Amniotic epithelial cell (primary cell): ENCODE measurements at regions not wholly inside any gene's neighbourhood (a gene's known extent, or its start where the extent isn't known, plus 50 kb on each side); places are given as distances from the start of the nearest gene placed in this dataset.

ENCODE experiments used
- DNase-seq: peaks from one replicate; pipeline ENCODE4 v3.0.0-alpha.2; 2010; ENCODE audit warnings: low read depth

DNA sequence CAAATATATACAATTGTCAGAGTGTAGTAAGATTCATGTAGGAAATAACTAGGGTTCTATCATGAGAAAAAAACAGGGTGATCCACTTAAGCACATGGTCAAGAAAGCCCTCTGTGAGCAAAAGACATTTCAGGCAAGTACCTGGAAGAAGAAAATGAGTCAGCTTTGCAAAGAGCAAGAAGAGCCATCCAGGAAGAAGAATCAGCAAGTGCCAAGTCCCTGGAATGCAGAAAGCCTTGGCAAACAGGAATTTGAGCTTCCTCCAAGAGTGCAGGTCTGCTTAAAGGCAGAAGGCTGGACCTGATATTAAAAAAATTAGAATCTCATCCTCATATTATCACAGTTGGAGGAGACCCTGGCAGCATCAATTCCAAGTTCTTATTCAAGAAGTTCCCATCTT lies 188.5 kb upstream of the CELF4 start:
- DNase-seq = no peak

DNA sequence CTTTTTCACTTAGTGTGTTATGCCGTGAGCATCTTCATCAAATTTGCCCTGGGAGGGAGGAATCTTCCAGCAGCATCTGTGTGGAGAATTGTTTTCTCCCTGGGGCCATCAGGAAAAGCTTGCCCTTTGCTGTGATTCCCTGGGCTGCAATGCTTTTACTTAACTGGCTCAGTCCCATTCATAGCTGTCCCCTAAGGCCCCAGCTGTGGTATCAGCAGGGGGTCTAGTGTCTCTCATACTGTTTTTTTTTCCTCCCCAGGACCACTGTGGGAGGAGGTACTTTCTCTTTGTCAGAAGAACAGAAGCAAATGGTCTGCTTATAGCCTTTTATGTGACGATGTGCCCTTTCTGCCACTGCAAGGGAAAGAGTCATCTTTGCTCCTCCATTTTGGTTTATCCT lies 176.8 kb upstream of the CELF4 start:
- DNase-seq = no peak

DNA sequence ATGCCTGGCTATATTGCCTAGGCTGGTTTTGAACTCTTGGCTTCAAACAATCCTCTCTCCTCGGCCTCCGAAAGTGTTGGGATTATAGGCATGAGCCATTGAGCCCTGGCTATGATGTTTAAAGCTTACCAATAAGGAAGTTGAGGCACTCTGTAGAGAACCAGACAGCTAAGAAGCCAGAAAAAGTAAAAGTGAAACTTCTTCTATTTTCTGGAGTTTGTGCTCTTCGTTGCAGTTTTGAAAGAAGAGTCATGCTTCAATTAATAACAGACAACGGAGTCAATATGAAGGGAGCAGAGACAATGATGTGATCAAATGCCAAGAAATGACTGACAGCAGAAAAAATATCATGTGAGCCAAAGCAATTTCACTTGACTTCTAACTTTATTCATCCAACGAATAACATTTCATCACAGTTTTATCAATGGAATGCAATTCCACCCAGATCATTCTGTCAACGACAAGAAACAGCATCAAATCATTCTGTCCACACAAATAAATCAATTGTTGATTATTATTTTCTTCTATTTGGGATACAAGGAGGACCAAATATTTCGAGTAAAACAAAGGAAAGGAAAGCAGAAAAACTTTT lies 175.5 kb upstream of the CELF4 start:
- DNase-seq = no peak

DNA sequence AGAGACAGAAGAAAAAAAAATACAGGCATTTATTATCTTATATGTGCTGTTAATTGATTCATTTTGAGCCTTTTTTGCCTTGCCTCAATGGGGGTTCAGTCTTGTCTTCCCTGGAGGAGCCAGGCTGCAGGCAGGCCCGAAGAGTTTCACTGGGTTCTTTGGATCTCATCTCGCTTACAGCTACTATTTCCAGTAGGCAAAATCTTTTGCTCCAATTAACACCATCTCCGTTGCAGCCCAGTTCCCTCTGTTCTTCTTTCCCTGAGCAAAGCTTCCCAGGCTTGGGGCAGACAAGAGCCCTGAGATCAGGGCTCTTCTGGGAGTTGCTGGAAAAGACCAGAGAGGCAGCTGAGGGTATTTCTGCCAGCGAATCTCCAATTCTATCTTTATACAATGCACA lies 168.8 kb upstream of the CELF4 start:
- DNase-seq = no peak

DNA sequence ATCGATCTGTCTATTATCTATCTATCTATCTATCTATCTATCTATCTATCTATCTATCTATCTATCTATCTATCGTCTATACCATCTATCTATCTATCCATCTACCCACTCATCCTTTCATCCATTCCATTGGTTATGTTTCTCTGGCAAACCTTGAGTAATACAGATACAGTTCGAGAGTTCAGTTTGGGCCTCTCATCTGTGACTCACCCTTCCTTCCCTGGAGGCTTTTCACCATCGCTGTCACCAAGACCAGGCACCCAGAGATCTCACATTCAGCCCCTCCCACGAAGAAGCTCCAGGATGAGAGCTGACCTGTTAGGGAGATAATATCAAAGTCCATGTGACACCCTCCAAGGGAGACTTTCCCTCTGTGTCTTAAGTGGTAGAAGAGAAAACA lies 164.1 kb upstream of the CELF4 start:
- DNase-seq = no peak

DNA sequence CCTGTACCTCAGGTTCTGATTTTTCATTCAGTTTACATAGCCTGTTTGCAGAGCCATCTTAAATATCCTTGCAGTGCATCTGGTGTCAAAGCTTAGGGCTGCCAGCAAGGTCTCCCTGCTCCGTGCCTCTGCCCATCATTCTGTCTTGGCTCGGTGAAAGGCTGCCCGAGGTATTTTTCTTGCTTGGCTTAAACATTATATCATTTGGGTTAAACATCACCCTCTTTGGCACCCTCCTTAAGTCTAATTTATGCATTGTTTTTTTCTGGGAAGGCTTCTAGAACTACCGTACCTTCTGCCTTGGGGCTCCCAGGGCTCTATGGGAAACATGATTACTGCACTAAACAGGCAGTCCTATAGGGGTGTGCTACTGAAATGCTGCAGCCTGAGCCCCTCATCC lies 158.6 kb upstream of the CELF4 start:
- DNase-seq = no peak

DNA sequence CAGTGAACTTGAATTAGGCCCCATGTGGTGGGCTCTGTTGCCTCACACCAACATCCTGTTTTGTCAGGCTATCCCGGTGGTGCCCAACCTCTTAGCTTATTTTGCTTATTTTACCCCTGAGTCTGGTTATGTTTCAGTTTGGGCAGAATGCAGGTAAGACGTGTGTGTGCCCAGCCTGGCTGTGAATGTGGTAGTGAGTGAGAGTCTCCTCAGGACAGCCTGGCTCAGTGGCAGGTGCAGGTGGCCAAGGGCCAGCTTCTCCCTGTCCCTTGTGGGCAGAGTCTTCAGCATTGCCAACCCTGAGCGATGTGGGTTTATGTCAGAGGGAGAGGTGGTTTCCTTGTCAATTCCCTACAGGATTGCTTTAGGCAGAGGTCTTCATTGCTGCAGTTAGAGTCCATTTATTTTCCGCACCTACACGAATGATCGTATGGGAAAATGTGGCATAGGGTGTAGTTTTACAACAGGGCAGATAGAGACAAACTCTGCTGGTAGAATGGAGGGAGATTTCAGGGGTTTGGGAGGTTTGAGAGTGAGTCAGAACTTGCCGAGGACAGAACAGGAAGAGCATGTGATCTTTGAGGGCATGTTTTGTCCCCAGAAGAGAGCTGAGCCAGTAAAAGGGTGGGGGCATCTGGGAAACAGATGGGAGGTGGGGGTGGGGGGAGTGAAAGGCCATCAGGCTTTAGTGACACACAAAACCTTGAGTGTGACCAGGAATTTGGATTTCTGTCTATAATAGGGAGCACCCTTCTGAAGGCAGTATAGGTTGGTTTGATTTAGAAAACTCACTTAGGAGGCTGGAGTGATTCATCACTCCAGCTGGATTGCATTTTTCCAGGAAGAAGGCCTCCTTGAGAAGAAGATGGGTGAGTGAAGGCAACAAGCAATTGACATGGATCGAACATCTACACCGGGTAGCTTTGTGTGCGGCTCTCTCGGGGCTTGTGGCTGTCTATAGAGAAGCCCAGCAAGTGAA lies 156.2 kb upstream of the CELF4 start:
- DNase-seq = no peak

DNA sequence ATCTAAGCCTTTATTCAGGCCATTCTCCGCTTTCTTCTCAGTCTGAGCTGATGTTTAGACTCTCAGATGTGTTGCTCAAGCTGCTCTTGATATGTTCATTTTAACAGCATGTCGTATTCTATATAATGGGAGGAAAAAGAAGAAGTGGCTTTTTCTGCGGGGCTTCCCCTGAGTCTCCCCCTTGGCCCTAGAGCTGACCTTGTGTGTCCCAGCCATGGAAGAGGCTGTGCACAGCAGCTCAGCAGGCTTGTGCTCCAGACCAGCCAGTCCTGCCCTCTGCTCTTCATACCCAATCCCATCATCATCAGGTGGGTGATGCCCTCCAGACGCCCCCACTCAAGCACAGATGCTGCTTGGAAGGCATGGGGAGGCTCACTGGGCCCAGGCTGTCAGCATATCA lies 155.1 kb upstream of the CELF4 start:
- DNase-seq = no peak

DNA sequence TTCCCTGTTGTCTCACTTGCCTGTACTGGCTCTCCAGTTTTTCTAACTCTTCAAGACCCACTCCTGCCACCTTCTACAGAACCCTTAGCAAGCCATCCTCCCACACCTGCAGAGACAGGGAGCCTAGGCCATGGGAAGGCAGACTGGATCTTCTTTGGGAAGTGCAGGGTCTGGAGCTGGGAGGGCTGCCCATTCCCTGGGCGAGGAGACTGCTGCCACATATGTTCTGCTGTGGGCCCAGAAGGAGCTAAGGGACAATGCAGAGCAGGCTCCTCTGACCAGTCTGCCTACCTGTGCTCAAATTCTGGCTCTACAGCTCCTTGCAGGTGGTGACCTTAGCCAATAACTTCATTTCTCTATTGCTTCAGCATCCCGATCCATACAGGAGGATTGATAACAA lies 152.1 kb upstream of the CELF4 start:
- DNase-seq = no peak

DNA sequence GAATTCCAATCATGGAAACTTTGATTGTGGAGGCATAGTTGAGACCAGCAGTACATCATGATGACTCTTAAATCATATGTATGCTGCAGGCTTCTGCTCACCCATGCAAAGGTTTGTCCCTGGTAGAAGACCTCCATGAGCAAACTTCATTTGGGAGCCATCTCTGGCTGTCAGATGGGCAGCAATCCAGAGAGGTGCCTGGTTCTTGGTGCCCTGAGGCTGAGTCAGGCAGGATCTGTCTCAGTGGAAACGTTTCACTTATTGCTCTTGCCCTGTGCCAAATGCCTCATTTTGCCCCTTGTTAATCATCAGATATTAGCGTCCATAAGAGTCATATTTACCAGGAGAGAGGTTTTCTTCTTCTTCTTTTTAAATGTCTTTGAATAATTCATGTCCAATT lies 151.5 kb upstream of the CELF4 start:
- DNase-seq = no peak

DNA sequence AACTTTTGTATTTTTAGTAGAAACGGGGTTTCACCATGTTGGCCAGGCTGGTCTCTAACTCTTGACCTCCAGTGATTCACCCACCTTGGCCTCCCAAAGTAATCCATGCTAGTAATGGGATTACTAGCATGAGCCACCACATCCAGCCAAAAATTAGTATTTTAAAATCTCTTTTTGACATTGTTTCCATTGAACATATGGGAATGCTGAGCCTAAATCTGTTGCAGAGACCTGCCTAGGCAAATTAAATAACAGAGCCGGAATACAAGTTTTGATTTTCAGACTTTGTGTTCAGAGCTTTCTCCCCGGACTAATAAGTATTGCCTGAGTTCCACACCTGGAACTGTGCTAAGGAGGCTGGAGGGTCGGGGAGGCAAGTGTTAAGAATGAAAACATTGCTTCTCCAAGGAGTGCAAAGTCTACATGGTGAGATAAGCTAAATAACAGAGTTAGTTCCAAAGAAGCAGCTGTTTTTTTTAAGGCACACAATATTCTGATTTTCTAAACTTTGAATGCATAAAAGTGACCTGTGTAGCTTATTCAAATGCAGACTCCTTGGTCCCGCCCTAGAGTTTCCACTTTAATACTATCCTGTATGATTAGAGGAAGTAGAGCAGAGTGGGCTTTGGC lies 150.6 kb upstream of the CELF4 start:
- no peak for DNase-seq

DNA sequence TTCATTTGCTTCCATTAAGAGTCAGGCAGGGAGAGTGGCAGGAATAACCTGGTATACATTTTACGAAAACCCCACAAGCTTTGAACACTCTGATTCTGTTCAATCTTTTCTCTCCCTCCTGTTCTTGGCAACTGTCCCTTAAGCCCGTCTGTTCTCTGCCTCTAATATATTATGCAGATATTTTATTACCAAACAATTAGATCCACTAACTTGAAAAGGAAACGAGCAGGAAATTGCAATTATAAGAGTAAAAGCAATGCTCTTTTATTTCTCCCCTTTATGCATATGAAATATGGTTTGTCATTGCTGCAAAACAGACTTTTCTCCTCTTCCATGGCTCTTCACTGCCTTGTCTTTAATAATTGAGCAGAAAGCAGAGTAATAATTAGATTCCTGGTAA lies 149.1 kb upstream of the CELF4 start:
- no peak for DNase-seq

DNA sequence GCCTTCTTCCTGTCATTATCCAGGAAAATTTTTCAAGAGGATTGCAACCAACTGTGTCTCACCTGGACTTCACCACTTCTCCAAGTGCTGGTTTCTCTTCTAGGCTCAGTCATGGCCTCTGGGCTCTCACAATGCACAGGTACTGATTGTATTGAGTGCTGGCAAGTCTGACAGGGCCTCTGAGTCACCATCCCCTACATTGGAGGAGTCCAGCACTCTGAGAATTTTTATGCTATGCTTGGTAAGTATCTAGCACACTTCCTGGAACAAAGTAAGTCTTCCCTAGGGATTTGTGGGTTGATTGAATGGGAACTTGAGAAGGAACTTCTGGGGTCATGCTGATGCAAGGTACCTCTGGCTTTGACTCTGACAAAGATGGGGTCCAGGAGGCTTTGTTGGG lies 147.2 kb upstream of the CELF4 start:
- DNase-seq = no peak

DNA sequence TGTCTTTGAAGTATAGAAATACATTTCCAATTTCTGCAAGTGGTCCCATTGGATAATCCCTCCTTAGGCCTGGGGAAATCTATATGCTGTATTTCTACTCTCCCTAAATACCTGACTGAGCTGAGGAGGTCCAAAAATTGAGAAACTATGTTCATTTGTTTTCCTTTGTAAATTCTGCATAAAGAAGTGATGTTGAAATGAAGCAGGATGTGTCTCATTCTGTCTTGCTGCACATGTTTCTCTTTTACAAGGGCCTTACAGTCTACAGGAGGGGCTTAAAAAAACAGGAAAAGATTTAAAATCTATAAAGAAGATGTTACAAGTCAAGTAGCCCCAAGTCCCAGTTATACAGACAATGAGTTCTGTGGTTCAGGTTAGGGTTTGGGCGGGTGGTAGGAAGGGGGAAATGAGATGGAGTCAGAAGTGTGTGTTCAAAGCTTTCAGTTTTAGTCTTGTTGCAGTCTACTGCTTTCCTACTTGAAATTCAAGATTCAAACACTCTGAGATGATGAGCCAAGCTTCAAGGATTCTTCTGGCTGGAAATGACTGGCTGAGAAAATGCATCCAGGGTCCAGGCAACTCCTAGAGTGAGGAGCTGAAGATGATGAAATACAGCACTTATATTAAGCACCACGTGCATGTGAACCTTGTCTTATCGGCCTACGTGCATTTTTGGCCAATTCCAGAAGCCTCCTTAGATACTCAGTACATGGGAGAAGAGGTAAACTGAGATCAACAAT lies 146.3 kb upstream of the CELF4 start:
- DNase-seq = no peak

DNA sequence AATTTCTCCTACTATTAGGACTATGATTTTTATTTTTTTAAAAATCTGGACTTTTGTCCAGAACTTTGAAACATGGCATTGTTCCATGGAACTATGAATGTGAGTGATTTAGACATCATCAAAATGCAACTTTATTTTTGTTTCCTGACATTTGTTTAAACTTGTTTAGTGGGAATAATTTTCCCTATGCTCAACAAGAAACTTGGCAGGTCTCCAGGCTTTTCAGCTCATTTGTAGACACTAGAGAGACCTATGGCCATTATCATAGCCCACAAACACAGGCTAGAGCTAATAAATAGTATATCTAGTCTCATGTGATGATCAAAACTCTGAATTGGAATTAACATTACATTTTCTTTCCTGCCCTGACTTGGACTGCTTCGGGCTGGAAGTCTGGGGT lies 145.1 kb upstream of the CELF4 start:
- no peak for DNase-seq

DNA sequence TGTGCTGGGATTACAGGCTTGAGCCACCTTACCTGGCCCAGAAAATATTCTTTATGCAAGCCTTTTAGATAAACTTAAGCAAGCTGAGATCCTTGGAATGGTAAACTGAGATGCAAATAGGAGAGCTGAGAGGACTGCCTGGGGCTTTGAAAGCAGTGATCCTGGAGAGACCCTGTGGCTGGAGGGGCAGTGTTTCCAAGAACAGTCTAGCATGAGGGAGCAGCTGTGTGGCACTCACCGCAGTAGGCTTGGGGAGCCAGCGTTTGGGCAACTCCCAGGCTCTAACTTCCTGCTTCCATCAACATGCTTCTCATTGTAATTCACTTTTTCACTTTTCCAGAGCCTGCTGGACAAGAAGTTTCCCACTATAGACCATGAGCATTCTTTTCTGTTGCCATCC lies 144.1 kb upstream of the CELF4 start:
- no peak for DNase-seq

DNA sequence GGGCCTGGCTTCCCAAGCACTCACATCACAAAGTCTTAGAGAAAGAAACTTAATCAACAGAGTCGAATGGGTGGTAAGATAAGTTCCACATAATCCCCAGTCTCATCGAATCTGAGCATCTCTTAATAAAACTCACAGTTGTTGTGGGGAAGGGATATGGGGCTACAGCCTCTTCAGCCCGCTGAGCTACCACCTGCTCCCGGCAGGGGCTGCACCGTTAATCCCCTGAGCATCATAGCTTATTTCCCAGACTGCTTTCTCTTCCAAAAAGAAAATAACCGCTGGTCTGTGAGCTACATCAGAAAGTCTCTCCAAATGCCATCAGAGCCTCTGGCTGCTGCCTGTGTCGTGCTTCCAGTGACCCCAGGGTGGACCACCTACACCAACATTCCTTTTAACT lies 139.4 kb upstream of the CELF4 start:
- DNase-seq = no peak

DNA sequence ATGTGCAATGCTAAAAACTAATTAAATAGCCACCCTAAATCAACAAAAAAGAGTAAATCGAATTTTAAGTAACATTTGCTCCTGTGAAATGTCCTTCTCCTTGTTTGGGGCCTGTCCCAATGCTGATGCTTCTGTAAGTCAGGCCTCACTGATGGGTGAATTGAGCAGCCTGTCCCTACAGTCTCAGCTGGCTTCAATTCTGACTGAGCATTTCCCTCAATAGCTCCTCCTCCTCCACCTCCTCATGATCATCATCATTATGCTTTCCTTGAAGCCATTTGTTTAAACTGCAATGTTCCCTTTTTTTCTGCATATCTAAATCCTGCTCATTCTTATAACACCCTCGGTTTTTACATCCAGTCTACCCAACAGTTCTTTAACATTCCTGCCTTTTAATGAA lies 137.2 kb upstream of the CELF4 start:
- no peak for DNase-seq

DNA sequence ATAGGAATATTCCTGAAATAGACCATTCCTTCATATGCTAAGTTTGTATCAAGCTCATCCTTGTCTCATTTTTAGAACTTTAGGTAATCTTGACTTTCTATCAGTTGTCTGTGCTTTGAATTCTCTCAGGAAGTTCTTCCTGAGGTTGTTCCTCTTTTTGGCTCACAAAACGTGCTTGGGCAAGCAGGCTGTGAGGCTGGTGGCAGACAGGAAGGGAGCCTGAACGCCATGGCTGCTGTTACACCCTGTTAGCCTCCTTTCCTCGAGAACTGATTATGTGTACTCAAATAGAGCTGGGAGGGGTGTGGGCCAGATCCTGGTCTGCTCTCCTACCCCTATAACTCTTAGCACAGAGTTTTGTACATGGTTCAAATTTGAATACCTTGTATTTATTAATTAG lies 136.4 kb upstream of the CELF4 start:
- DNase-seq = no peak

DNA sequence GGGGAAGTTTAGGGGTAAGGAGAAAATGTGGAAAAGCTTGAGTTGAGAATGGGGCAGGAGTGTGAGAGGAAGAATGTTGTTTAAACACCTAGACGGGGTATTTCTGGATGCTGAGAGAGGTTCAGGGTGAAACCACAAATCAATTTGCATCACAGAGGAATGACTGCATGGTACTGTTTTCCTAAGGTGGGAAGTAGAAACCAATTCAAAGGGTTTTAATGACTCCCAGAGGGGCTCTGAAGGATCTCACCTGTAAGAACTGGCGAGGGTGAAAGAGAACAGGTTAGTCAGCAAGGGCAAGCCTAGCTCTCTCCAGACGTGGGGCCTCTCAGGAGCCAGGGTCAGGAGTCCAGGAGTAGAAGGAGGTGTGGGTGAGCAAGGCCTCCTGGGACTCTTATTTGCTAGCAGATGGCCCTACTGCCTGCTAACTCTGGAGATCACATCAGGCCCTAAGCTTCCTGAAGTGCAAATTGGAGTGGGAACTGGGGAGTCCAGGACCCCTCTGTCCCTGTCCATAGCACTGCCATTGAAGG lies 133.0 kb upstream of the CELF4 start:
- no peak for DNase-seq

DNA sequence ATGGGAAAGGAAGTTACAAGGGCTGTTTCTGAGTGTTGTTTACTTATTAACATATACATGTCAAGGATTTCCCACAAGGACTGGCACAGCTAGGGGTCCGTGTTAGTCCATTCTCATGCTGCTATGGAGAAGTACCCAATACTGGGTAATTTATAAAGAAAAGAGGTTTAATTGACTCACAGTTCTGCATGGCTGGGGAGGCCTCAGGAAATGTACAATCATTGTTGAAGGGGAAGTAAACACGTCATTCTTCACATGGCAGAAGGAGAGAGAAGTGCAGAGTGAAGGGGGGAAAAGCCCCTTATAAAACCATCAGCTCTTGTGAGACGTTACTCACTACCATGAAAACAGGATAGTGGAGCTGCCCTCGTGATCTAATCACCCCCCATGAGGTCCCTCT lies 128.9 kb upstream of the CELF4 start:
- DNase-seq = no peak

DNA sequence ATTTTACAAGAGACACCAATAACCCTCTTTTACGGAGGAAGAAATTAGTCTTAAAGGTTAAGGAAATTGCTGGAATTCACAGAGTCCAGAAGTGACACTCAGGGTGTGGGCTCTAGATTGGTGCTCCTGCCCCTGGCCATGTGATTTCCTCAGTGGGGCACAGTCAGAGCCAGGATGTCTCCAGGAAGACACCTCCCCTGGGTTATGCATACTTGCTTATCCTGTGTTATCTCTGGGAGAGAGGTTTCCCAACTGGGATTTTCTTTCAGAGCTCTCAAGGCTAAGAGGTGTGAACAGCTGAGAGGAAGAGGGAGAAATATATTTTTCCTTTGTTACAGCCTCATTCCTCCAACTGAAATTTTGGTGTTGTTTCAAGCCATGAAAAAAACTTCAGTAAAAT lies 125.6 kb upstream of the CELF4 start:
- no peak for DNase-seq
